Upper lobe of right lung (tissue), 1 donor: ENCODE measurements at regions not wholly inside any gene's neighbourhood (a gene's known extent, or its start where the extent isn't known, plus 50 kb on each side); places are given as distances from the start of the nearest gene placed in this dataset.

Experiments used
- ATAC-seq: fragments of 200-7000 bp; cut with Tn5 transposase; one replicate; pipeline ENCODE4 v1.9.1; 2020; ENCODE audit warnings: mild to moderate bottlenecking, moderate library complexity
- DNase-seq: peaks from one replicate; pipeline ENCODE4 v3.0.0-alpha.2; 2020
- H3K27ac ChIP-seq: fragments of 200-600 bp; one replicate; pipeline ENCODE4 v1.8.0; 2022
- H3K27me3 ChIP-seq: fragments of 200-600 bp; one replicate; pipeline ENCODE4 v1.8.0; 2022; ENCODE audit warnings: mild to moderate bottlenecking
- H3K36me3 ChIP-seq: fragments of 200-600 bp; one replicate; pipeline ENCODE4 v1.8.0; 2022
- H3K4me1 ChIP-seq: fragments of 200-600 bp; one replicate; pipeline ENCODE4 v1.8.0; 2022
- H3K4me3 ChIP-seq: fragments of 200-600 bp; one replicate; pipeline ENCODE4 v1.8.0; 2022; ENCODE audit warnings: mild to moderate bottlenecking
- H3K9me3 ChIP-seq: fragments of 200-600 bp; one replicate; pipeline ENCODE4 v1.8.0; 2022
- intact Hi-C: fragments of 100-400 bp; cut with DNase I; formaldehyde crosslinking; loops from one replicate; pipeline ENCODE4 v1.11.0; 2022
- TF ChIP-seq, protein P1 (sequence below): fragments of 200-600 bp; IDR thresholded peaks from one replicate; pipeline ENCODE4 v1.8.0; 2022; ENCODE audit warnings: antibody characterized with exemption
- donor health status: DM: no; HTN: yes; CAD: no; lungs with severe emphysema.

DNA sequence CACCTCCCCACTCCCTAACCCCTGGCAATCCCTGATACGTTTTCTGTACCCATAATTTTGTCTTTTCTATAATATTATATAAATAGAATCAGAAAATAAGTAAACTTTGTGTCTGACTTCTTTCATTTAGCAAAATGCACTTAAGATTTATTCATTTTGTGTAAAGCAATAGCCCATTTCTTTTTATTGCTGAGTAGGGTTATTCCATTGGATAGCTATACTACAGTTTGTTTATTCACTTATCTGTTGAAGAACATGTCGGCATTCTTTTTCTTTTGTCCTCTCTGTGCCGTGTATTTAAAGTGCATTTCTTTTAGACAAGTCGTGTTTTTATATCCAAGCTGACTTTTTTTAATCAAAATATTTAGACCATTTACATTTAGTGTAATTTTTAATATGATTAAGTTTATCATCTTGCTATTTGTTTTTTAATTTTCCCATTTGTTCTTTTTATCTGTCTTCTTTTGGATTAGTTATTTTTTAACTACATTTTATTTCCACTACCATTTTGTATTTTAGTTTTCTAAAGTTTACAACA is 176.4 kb upstream of the TSHZ3 start:
- DNase-seq (no peak), ATAC-seq (no peak)
- H3K27me3 ChIP-seq = no peaks in the 10 kb centered on the region
- intact Hi-C loops = no loop called here
- H3K27ac ChIP-seq = no peak overlapping the region
- no peak overlapping the region for H3K4me3 ChIP-seq
- H3K4me1 ChIP-seq = no peaks in the 10 kb centered on the region
- TF ChIP-seq, protein P1, sequence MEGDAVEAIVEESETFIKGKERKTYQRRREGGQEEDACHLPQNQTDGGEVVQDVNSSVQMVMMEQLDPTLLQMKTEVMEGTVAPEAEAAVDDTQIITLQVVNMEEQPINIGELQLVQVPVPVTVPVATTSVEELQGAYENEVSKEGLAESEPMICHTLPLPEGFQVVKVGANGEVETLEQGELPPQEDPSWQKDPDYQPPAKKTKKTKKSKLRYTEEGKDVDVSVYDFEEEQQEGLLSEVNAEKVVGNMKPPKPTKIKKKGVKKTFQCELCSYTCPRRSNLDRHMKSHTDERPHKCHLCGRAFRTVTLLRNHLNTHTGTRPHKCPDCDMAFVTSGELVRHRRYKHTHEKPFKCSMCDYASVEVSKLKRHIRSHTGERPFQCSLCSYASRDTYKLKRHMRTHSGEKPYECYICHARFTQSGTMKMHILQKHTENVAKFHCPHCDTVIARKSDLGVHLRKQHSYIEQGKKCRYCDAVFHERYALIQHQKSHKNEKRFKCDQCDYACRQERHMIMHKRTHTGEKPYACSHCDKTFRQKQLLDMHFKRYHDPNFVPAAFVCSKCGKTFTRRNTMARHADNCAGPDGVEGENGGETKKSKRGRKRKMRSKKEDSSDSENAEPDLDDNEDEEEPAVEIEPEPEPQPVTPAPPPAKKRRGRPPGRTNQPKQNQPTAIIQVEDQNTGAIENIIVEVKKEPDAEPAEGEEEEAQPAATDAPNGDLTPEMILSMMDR = no peak
- H3K36me3 ChIP-seq = no peaks in the 10 kb centered on the region
- peaks cover 4% of the 10 kb centered on the region for H3K9me3 ChIP-seq

DNA sequence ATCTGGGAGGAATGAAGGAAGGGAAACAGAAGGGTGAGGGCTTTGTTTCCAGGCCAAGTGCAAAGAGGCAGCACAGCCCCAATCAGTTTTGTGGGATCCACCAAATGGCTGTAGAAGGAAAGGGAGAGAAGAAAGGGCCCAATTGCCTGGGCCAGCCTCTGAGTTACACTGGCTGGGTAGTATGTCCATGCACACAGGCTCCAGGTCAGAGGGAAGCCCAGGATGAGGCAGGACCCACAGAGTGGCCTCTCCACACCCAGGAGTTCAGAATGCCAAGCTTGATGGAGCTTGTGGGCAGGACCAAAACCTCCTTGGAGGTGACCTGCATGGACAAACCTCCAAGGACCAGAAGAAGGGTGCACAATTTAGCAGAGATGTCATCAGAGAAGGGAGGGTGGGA is 178.2 kb upstream of the TSHZ3 start:
- H3K9me3 ChIP-seq = peaks cover 4% of the 10 kb centered on the region
- intact Hi-C loops = no loop called here
- no peak overlapping the region for H3K27ac ChIP-seq
- no peaks in the 10 kb centered on the region for H3K27me3 ChIP-seq
- ATAC-seq (no peak), DNase-seq (no peak)
- no peaks in the 10 kb centered on the region for H3K4me1 ChIP-seq
- H3K36me3 ChIP-seq = no peaks in the 10 kb centered on the region
- no peak overlapping the region for H3K4me3 ChIP-seq
- TF ChIP-seq, protein P1 = no peak

GRCh38 chr19:31528261-31528660 is 179.0 kb upstream of the TSHZ3 start:
- H3K4me1 ChIP-seq = no peaks in the 10 kb centered on the region
- no peak overlapping the region for H3K4me3 ChIP-seq
- H3K36me3 ChIP-seq = no peaks in the 10 kb centered on the region
- no peak for DNase-seq
- no peak for ATAC-seq
- TF ChIP-seq, protein P1 = no peak
- H3K9me3 ChIP-seq = peaks cover 4% of the 10 kb centered on the region
- H3K27ac ChIP-seq = no peak overlapping the region
- no peaks in the 10 kb centered on the region for H3K27me3 ChIP-seq
- intact Hi-C loops = no loop called here

DNA sequence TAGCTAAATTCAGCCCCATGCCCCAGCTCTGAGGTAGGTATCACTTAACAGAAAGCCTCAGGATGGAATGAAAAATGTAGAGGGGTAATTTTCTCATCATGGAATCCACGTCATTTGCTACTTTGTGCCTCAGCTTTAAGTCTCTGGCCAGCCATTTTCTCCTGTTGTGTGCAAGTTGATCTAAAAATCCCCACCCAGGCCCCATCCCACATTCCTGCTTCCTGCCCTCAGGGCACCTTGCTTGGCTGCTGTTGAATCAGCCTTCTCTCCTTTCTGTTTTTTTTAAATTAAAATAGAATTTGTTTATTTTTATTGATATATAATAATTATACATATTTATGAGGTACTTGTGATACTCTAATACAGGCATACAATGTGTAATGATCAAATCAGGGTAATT is 179.9 kb upstream of the TSHZ3 start:
- intact Hi-C loops = no loop called here
- Histone ChIP-seq H3K27me3 (no peaks in the 10 kb centered on the region), H3K4me1 (no peaks in the 10 kb centered on the region), H3K4me3 (no peak overlapping the region), H3K27ac (no peak overlapping the region), H3K9me3 (peaks cover 4% of the 10 kb centered on the region), H3K36me3 (no peaks in the 10 kb centered on the region)
- TF ChIP-seq, protein P1 = no peak
- no peak for ATAC-seq
- no peak for DNase-seq

- ATAC-seq (no peak), DNase-seq (no peak)
- Histone ChIP-seq H3K36me3 (no peaks in the 10 kb centered on the region), H3K9me3 (peaks cover under 1% of the 10 kb centered on the region), H3K27ac (no peak overlapping the region), H3K27me3 (no peaks in the 10 kb centered on the region), H3K4me1 (no peaks in the 10 kb centered on the region), H3K4me3 (no peak overlapping the region)
- intact Hi-C loops = no loop called here
- TF ChIP-seq, protein P1 = no peak
Observed at GRCh38 chr19:31530781-31531180, 181.5 kb upstream of the TSHZ3 start.

DNA sequence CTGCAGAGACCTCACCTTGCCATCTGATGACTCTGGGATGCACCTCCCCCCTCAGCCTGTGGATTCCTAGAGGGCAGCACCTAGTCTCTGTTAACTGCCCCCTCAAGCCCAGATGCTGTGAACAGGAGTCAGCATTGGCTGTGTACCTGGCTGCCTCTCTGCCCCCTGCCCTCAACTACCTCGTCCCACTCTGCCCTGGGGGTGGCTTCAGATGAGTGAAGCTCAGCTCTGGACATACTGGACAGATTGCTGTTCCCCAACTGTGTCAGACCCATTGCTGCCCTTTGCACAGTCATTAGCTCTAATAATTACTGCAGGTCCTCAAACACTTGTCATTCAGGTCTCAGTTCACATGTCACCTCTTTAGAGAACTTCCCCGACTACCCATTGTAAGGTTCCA is 182.1 kb upstream of the TSHZ3 start:
- H3K4me3 ChIP-seq = no peak overlapping the region
- DNase-seq (no peak), ATAC-seq (no peak)
- H3K36me3 ChIP-seq = no peaks in the 10 kb centered on the region
- TF ChIP-seq, protein P1 = no peak
- H3K4me1 ChIP-seq = no peaks in the 10 kb centered on the region
- intact Hi-C loops = no loop called here
- no peaks in the 10 kb centered on the region for H3K9me3 ChIP-seq
- H3K27ac ChIP-seq = no peak overlapping the region
- no peaks in the 10 kb centered on the region for H3K27me3 ChIP-seq
